GM10248 (cell line): ENCODE measurements at regions not wholly inside any gene's neighbourhood (a gene's known extent, or its start where the extent isn't known, plus 50 kb on each side); places are given as distances from the start of the nearest gene placed in this dataset.

Source experiments
- CTCF ChIA-PET: fragments of 300-600 bp; sonication (Branson Sonifier 250); formaldehyde crosslinking; extraction: SDS; loops from one replicate; lab custom pipeline; 2021; ENCODE audit warnings: antibody characterized with exemption; lab: Yijun Ruan, JAX
- POLR2A ChIA-PET: fragments of 350-650 bp; sonication (Branson Sonifier 250); formaldehyde crosslinking; extraction: SDS; loops from one replicate; lab custom pipeline; 2020; ENCODE audit warnings: antibody characterized with exemption; lab: Yijun Ruan, JAX
- DNase-seq: peaks from one replicate; pipeline ENCODE4 v3.0.0; 2012; ENCODE audit errors: extremely low spot score
- TF ChIP-seq, protein P1 (sequence below): IDR thresholded peaks from 2 replicates; pipeline ENCODE4 v1.5.1; 2012; ENCODE audit warnings: mild to moderate bottlenecking, low read depth; ENCODE audit errors: extremely low read depth, missing control alignments, control extremely low read depth

DNA sequence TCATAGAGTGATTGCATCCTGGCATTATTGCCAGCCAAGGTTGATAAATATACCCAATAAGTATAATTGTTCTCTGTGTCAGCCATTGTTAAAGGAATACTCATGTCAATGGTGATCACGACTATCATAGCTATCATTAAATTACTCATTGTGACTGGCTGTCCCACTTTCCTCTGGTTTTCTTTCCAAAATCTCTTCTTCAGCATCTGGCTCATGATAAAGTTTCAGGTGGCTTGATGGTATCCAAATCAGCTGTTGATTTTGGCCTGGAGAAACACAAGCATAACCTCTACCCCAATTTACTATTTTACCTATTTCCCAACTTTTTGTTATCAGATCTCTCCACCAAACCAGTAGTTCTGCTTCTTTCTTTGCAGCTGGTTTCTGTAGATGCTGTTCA, 67.1 kb upstream of the SPIN2A start:
- no peak for DNase-seq
- ChIA-PET POLR2A (no interaction called here), CTCF (interaction anchor here (1.6 kb wide), 1 partner anchor 15 kb away, joined by 4 read pairs; no protein-coding TSS in a partner anchor)
- TF ChIP-seq, protein P1, sequence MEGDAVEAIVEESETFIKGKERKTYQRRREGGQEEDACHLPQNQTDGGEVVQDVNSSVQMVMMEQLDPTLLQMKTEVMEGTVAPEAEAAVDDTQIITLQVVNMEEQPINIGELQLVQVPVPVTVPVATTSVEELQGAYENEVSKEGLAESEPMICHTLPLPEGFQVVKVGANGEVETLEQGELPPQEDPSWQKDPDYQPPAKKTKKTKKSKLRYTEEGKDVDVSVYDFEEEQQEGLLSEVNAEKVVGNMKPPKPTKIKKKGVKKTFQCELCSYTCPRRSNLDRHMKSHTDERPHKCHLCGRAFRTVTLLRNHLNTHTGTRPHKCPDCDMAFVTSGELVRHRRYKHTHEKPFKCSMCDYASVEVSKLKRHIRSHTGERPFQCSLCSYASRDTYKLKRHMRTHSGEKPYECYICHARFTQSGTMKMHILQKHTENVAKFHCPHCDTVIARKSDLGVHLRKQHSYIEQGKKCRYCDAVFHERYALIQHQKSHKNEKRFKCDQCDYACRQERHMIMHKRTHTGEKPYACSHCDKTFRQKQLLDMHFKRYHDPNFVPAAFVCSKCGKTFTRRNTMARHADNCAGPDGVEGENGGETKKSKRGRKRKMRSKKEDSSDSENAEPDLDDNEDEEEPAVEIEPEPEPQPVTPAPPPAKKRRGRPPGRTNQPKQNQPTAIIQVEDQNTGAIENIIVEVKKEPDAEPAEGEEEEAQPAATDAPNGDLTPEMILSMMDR = no peak

DNA sequence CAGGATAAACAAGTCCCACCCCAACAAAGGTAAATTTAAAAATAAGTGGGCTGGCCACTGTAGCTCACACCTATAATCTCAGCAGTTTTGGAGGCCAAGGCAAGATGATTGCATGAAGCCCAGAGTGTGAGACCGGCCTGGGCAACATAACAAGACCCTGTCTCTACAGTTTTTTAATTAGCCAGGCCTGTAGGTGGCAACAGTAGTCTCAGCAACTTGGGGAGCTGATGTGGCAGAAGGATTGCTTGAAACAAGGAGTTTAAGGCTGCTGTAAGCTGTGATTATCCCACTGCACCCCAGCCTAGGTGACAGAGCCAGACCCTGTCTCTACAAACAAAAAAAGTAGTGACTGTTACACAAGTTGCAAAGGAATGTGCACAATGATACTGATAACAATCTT, 74.6 kb upstream of the FAAH2 start:
- TF ChIP-seq, protein P1 = no peak
- no peak for DNase-seq
- POLR2A ChIA-PET = no interaction called here
- CTCF ChIA-PET = no interaction called here

DNA sequence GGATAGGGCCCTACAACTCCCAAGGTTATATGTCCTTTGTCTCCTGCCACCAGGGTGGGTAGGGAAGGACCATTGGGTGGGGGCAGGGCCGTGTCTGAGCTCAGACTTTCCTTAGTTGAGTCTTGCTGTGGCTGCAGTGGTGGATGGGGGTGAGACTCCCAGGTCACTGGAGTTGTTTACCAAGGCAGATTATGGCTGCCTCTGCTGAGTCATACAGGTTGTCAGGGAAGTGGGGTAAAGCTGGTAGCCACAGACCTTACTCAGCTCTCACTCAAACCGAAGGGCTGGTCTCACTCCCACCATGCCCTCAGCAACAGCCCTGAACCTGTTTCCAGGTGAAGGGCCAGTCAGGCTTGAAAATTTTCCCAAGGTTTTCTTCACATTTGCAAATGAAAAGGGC, 58.8 kb upstream of the FAAH2 start:
- POLR2A ChIA-PET = no interaction called here
- TF ChIP-seq, protein P1 = no peak
- no peak for DNase-seq
- CTCF ChIA-PET = no interaction called here

DNA sequence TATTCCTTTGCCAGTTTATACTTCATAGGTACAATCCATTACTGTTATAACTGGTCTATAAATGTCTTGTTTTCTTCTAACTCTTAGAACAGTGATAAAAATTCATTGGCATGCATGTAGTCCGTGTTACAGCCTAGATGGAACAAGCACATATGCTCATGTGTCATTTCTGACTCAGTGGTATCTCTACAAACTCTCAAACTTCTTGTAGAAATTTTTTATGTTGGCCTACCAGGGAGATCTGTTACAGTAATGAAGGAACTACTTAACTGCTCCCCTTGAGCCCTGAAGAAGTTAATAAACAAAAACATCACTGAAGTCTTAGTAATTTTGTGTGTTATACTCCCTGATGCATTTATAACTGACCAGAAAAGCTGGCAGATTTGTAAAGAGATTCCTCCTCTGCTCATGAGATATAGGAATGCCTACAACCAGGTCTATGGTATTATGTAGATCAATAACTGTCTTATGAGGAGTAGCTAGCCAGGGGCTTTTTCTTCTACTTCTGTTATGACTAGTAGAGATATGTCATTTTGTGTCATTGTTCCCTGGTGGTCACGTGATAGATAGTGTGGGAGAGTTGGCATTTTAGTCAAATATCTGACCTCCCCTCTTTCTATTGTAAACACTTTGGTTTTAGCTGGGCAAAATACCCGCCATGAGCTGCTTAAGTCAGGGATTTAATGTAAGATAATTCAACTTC, 53.7 kb upstream of the FAAH2 start:
- TF ChIP-seq, protein P1 = no peak
- DNase-seq = no peak
- CTCF ChIA-PET = no interaction called here
- POLR2A ChIA-PET = no interaction called here
